Psoas muscle (tissue), 7 donors: ENCODE measurements at regions not wholly inside any gene's neighbourhood (a gene's known extent, or its start where the extent isn't known, plus 50 kb on each side); places are given as distances from the start of the nearest gene placed in this dataset.
A peak's percentile ranks its signal among the peaks of the same experiment; 100 is the strongest.

Experiments
- ATAC-seq, 4 donors: fragments of 200-7000 bp; cut with Tn5 transposase; one replicate each; pipeline ENCODE4 v1.9.1; 2020; ENCODE audit warnings: moderate library complexity in 3 of 4, mild to moderate bottlenecking in 2 of 4
- DNase-seq, 2 donors: peaks; one replicate each; pipeline ENCODE4 v3.0.0-alpha.2; 2020
- H3K27ac ChIP-seq: fragments of 200-600 bp; one replicate; pipeline ENCODE4 v1.8.0; 2022
- H3K27me3 ChIP-seq, 3 donors: fragments of 200-600 bp in 1 of 3; one replicate each; pipeline versions ENCODE4 v1.6.1 to v1.8.0; 2013 to 2022; ENCODE audit warnings: low read length in 2 of 3, mild to moderate bottlenecking in 2 of 3, moderate library complexity in 1 of 3; ENCODE audit not compliant: insufficient read depth in 3 of 3
- H3K36me3 ChIP-seq, 2 donors: fragments of 200-600 bp in 1 of 2; one replicate each; pipeline versions ENCODE4 v1.6.1 to v1.8.0; 2013 to 2022; ENCODE audit warnings: low read depth in 1 of 2, mild to moderate bottlenecking in 1 of 2, moderate library complexity in 1 of 2; ENCODE audit not compliant: insufficient read depth in 1 of 2
- H3K4me1 ChIP-seq: fragments of 200-600 bp; one replicate; pipeline ENCODE4 v1.8.0; 2022
- H3K4me3 ChIP-seq: fragments of 200-600 bp; one replicate; pipeline ENCODE4 v1.8.0; 2022; ENCODE audit warnings: mild to moderate bottlenecking
- H3K9me3 ChIP-seq: fragments of 200-600 bp; one replicate; pipeline ENCODE4 v1.8.0; 2022
- whole genome bisulfite sequencing, 3 donors: extraction: QIAGEN DNeasy Blood & Tissue Kit; methylation state at CpG; one replicate each; pipeline versions ENCODE4 v1.1.6 to v1.1.7; 2013; 5-methylcytosine and 5-hydroxymethylcytosine counted together
- intact Hi-C, 2 donors: fragments of 100-400 bp; cut with DNase I; formaldehyde crosslinking; loops; one replicate each; pipeline versions ENCODE4 v1.11.0 to v1.14.2; 2022
- TF ChIP-seq, protein P1 (sequence below): fragments of 200-600 bp; IDR thresholded peaks from one replicate; pipeline ENCODE4 v1.8.0; 2022; ENCODE audit warnings: antibody characterized with exemption
- donor health status: healthy with polysubstance abuse.
- donor health status: DM: no; HTN: no; CAD: no; lungs with moderate emphysema.
- donor health status: Bipolar disorder and iron deficiency.
- donor health status: healthy.
- donor health status: DM: yes; HTN: yes; CAD: no.
- donor health status: DM: no; HTN: no; CAD: no.
- donor health status: DM: yes; HTN: yes; CAD: no.

DNA sequence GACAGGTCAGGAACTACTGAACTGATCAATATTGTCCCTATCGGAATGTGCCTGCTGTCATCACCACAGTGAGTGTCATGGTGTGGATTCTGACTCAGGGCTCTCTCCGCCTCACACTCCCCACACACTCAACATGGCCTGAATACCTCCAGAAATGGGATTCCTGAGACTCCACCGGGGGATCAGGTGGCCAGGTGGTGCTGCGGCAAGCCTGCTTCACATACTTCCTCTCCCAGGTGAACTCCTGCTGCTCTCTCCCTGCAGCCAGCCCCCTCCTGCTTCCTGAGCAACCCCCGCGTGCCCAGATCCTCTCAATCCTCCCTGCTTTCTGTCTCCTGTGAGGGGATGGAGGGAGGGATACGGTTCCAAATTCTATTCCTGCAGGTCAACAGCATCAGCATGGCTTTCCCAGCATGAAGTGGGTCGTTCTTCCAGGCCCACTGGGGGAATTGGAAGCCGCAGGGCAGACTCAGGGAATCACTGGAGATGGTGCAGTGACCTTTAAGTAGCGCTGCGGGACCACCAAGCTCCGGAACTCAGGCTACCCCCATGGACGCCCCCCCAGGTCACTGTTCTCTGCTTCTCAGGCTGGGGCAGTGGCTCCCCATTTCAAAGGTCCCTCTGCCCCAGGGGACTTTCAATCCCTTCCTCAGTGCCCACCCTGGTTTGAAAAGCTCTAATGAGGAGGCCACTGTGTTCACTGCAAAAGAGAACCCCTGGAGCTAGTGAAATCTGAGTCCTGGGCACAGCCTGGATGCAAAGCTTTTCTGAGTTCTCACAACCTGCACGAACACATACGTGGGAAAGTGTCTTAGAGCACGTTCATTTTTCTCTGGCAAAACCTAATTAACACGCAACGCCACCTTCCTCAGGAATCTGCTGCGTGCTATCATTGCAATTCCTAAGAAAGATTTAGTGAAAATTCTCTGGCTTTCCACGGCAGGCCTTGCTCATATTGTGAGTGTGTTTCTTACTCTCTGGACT is 168.4 kb downstream of the ZFP36L2 start:
- H3K27ac ChIP-seq, result no peak overlapping the region
- H3K9me3 ChIP-seq, result peaks cover 6% of the 10 kb centered on the region
- peaks cover 6% of the 10 kb centered on the region for H3K4me1 ChIP-seq
- DNase-seq, result no peak
- no peak overlapping the region for H3K4me3 ChIP-seq
- H3K27me3 ChIP-seq, result no peaks in the 10 kb centered on the region
- no peaks in the 10 kb centered on the region for H3K36me3 ChIP-seq
- 89 to 94% (median 92%) methylated on average over 20 of the region's 20 CpGs for WGBS, 3 donors
- TF ChIP-seq, protein P1, sequence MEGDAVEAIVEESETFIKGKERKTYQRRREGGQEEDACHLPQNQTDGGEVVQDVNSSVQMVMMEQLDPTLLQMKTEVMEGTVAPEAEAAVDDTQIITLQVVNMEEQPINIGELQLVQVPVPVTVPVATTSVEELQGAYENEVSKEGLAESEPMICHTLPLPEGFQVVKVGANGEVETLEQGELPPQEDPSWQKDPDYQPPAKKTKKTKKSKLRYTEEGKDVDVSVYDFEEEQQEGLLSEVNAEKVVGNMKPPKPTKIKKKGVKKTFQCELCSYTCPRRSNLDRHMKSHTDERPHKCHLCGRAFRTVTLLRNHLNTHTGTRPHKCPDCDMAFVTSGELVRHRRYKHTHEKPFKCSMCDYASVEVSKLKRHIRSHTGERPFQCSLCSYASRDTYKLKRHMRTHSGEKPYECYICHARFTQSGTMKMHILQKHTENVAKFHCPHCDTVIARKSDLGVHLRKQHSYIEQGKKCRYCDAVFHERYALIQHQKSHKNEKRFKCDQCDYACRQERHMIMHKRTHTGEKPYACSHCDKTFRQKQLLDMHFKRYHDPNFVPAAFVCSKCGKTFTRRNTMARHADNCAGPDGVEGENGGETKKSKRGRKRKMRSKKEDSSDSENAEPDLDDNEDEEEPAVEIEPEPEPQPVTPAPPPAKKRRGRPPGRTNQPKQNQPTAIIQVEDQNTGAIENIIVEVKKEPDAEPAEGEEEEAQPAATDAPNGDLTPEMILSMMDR, result no peak
- intact Hi-C loops, result no loop called here
- no peak for ATAC-seq

DNA sequence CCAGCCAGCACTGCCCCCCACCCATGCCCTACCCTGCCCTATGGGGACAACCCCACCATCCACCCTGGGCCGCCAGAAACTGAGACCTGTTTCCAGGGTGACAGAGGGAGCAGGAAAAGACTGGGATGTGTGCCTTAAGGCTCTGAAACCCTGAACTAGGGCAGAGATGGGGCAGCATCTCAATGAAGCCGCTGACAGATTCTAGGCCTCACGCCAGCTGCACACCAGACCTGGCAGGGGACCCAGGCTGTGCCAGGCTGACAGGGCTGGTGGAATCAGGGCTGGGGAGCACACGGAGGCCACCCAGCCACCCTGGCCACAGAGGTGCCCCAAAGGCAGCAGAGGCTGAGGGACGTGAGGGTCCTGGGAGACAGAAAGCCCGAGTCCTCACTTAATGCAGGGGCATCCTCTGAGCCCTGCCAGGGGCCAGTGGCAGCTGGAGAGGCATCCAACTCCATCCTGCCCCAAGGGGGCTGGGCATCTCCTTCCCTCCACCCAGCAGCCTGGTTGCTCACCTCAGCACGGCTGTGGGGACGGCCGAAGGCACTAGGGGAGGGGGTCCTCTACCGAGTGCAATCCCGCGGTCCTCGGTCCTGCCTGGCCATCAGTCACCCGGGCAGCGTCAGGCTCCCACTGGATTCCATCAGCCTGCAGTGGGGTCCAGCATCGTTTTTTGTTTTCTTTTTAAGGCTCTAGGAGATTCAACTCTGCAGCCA is 169.2 kb downstream of the ZFP36L2 start:
- intact Hi-C loops, result no loop called here
- no peaks in the 10 kb centered on the region for H3K27me3 ChIP-seq
- WGBS, 3 donors, result 60 to 73% (median 70%) methylated on average over 16 of the region's 16 CpGs
- TF ChIP-seq, protein P1, result no peak
- no peaks in the 10 kb centered on the region for H3K36me3 ChIP-seq
- no peak overlapping the region for H3K4me3 ChIP-seq
- H3K9me3 ChIP-seq, result peaks cover 5% of the 10 kb centered on the region
- no peak overlapping the region for H3K27ac ChIP-seq
- ATAC-seq (peak; percentile 65 to 78 (median 72)), DNase-seq (no peak)
- peaks cover 6% of the 10 kb centered on the region for H3K4me1 ChIP-seq

DNA sequence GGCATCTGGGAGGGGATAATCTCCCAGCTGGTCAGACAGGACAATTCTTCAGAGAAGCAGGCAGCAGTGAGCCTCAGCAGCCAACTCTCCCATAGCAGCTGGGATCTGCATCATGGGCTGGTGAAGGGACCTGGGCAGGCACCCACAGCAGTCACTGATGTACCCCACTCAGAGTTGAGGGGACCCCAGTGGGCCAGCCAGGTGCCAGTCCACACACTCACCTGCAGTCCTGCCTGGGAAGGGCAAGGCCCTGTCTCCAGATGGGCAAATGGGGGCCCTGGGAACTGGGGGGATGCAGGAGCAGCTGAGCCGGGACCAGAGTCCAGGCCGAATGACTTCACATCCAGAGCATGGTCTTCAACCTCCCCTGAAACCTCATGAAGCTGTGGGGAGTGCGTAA is 170.4 kb downstream of the ZFP36L2 start:
- H3K4me1 ChIP-seq, result peaks cover 6% of the 10 kb centered on the region
- intact Hi-C loops, result no loop called here

DNA sequence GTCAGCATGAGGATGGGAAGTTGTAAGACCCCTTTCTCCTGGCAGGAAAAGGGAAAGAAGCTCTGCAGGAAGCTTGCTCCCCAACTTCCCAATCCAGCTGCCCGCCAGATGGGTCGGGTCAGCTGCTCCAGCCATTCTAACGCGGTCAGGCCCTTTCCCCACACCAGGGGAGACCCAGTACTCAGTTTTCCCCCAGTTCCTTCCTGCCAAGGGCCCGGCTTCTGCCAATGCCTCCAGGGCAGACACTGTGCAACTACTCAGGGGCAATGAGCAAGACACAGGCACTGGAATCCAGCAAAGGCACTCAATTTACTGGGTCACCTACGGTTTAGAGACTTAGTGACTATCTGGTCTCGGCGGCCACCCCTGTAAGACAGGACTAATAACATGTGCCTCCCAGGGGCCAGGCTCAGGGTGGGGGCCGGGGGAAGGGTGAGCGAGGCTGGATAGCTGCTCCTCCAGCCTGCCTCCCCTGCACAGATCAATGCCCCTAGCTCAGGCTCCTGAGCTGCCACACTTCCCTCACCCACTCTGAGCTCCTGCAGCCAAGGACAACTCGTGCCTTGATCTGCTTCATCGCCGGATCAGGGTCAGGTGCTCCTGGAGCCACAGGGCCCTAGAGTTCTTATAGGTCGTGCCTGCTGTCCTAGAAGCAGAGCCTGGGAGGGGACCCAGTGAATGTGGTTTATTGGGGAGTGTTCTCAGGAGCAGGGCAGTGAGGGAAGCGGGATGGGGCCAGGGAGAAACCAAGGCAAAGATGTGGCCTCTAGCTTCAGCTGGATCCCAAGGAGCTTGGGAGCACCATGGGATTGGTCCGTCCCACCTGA is 171.1 kb downstream of the ZFP36L2 start:
- WGBS, 3 donors, result 80 to 82% (median 82%) methylated on average over 16 of the region's 16 CpGs
- no peaks in the 10 kb centered on the region for H3K36me3 ChIP-seq
- intact Hi-C loops, result no loop called here
- TF ChIP-seq, protein P1, result no peak
- no peak overlapping the region for H3K27ac ChIP-seq
- ATAC-seq, result no peak
- no peak for DNase-seq
- peaks cover 6% of the 10 kb centered on the region for H3K4me1 ChIP-seq
- H3K9me3 ChIP-seq, result no peaks in the 10 kb centered on the region
- no peak overlapping the region for H3K4me3 ChIP-seq
- H3K27me3 ChIP-seq, result no peaks in the 10 kb centered on the region

More for the DNA sequence above, 170.4 kb downstream of the ZFP36L2 start:
- TF ChIP-seq, protein P1, result no peak
- H3K36me3 ChIP-seq, result no peaks in the 10 kb centered on the region
- WGBS, 3 donors, result 58 to 83% (median 67%) methylated on average over 3 of the region's 3 CpGs
- H3K27ac ChIP-seq, result no peak overlapping the region
- no peak for DNase-seq
- H3K4me3 ChIP-seq, result no peak overlapping the region
- H3K9me3 ChIP-seq, result no peaks in the 10 kb centered on the region
- no peaks in the 10 kb centered on the region for H3K27me3 ChIP-seq
- no peak for ATAC-seq
